SK-N-SH (cell line): ENCODE measurements at regions not wholly inside any gene's neighbourhood (a gene's known extent, or its start where the extent isn't known, plus 50 kb on each side); places are given as distances from the start of the nearest gene placed in this dataset.

Experiments used
- CTCF ChIA-PET: fragments of 300-600, 350-600 bp; formaldehyde crosslinking; extraction: SDS; loops from one replicate; lab custom pipeline; 2021; lab: Yijun Ruan, JAX
- POLR2A ChIA-PET: fragments of 350-600 bp; sonication (Branson Sonifier 250); formaldehyde crosslinking; extraction: SDS; loops from one replicate; lab custom pipeline; 2020; ENCODE audit warnings: antibody characterized with exemption, inconsistent platforms; lab: Yijun Ruan, JAX
- DNase-seq: peaks from one replicate; pipeline ENCODE4 v3.0.0; 2012
- H2AFZ ChIP-seq: fragments of 200-600 bp; sonication (generic); 2 replicates; pipeline ENCODE4 v1.8.1; 2016; ENCODE audit warnings: antibody characterized with exemption, mild to moderate bottlenecking, low read depth
- H3F3A ChIP-seq: fragments of 200-600 bp; sonication (generic); replicated peaks from 2 replicates; pipeline ENCODE3; 2016; ENCODE audit warnings: antibody characterized with exemption, mild to moderate bottlenecking; ENCODE audit not compliant: insufficient read depth
- H3K27ac ChIP-seq, 2 experiments: fragments of 200-500 bp in 1 of 2; fragments of 200-600 bp in 1 of 2; sonication (Bioruptor generic) in 1 of 2; sonication (generic), shearing (Covaris generic) in 1 of 2; 2 replicates each; pipeline versions ENCODE4 v1.5.1 to v1.6.1; 2014 to 2016; ENCODE audit warnings: low read depth in 2 of 2, inconsistent platforms in 1 of 2, low read length in 1 of 2, mild to moderate bottlenecking in 1 of 2, mixed read lengths in 1 of 2
- H3K27me3 ChIP-seq: fragments of 200-600 bp; sonication (generic), shearing (Covaris generic); 2 replicates; pipeline ENCODE4 v1.6.1; 2016; ENCODE audit warnings: mixed run types; ENCODE audit not compliant: insufficient read depth
- H3K36me3 ChIP-seq, 2 experiments: fragments of 200-500 bp in 1 of 2; fragments of 200-600 bp in 1 of 2; sonication (Bioruptor generic) in 1 of 2; sonication (generic) in 1 of 2; replicated peaks in 1 of 2; 2 replicates each; pipeline versions ENCODE3 to v1.5.1; 2014 to 2016; ENCODE audit warnings: low read length in 1 of 2, mild to moderate bottlenecking in 1 of 2; ENCODE audit not compliant: insufficient read depth in 2 of 2, control insufficient read depth in 1 of 2
- H3K4me1 ChIP-seq, 2 experiments: fragments of 200-500 bp in 1 of 2; fragments of 200-600 bp in 1 of 2; sonication (Bioruptor generic) in 1 of 2; sonication (generic), shearing (Covaris generic) in 1 of 2; 2 replicates each; pipeline versions ENCODE4 v1.5.1 to v1.6.1; 2014 to 2016; ENCODE audit warnings: low read depth in 1 of 2, low read length in 1 of 2, mixed run types in 1 of 2; ENCODE audit not compliant: insufficient read depth in 2 of 2, control insufficient read depth in 1 of 2
- H3K4me2 ChIP-seq: fragments of 200-600 bp; sonication (generic), shearing (Covaris generic); 2 replicates; pipeline ENCODE4 v1.6.1; 2017; ENCODE audit warnings: mixed run types
- H3K4me3 ChIP-seq, 2 experiments: fragments of 200-500 bp in 1 of 2; fragments of 200-600 bp in 1 of 2; sonication (Bioruptor generic) in 1 of 2; sonication (generic), shearing (Covaris generic) in 1 of 2; 2 replicates each; pipeline versions ENCODE4 v1.5.1 to v1.8.1; 2014 to 2016; ENCODE audit warnings: low read depth in 2 of 2, inconsistent platforms in 1 of 2, low read length in 1 of 2, mild to moderate bottlenecking in 1 of 2, mixed read lengths in 1 of 2, moderate library complexity in 1 of 2
- H3K79me2 ChIP-seq: fragments of 200-600 bp; sonication (generic); 2 replicates; pipeline ENCODE4 v1.8.1; 2017; ENCODE audit warnings: mild to moderate bottlenecking; ENCODE audit not compliant: insufficient read depth
- H3K9ac ChIP-seq: fragments of 200-600 bp; sonication (generic); 2 replicates; pipeline ENCODE4 v1.6.1; 2017; ENCODE audit warnings: mixed run types
- H3K9me2 ChIP-seq: fragments of 200-600 bp; sonication (generic); 2 replicates; pipeline ENCODE4 v1.6.1; 2017; ENCODE audit warnings: mixed run types
- H3K9me3 ChIP-seq: fragments of 200-600 bp; sonication (generic); 2 replicates; pipeline ENCODE4 v1.6.1; 2017; ENCODE audit warnings: mixed run types, mild to moderate bottlenecking, moderate library complexity
- H4K20me1 ChIP-seq: fragments of 200-600 bp; sonication (generic); 2 replicates; pipeline ENCODE4 v1.6.1; 2017; ENCODE audit warnings: mild to moderate bottlenecking, mixed run types; ENCODE audit not compliant: insufficient read depth
- CHD2 ChIP-seq: fragments of 150-350 bp; IDR thresholded peaks from 2 replicates; pipeline ENCODE4 v1.6.1; 2018; ENCODE audit warnings: low read length; ENCODE audit not compliant: partially characterized antibody
- FOSL2 ChIP-seq: IDR thresholded peaks from 2 replicates; pipeline ENCODE4 v1.4.0; 2012; ENCODE audit warnings: low read depth, mild to moderate bottlenecking, moderate library complexity, borderline replicate concordance
- FOXJ3 ChIP-seq: sonication (generic); formaldehyde crosslinking; IDR thresholded peaks from 2 replicates; pipeline ENCODE4 v1.5.1; 2020; ENCODE audit warnings: mild to moderate bottlenecking, missing genetic modification reagents
- FOXM1 ChIP-seq: IDR thresholded peaks from 2 replicates; pipeline ENCODE4 v1.4.0; 2012; ENCODE audit warnings: low read depth, mild to moderate bottlenecking
- GABPA ChIP-seq: IDR thresholded peaks from 2 replicates; pipeline ENCODE4 v1.4.0; 2012; ENCODE audit warnings: low read depth, mild to moderate bottlenecking
- IRF3 ChIP-seq: fragments of 150-350 bp; IDR thresholded peaks from 2 replicates; pipeline ENCODE4 v1.6.1; 2016; ENCODE audit warnings: mild to moderate bottlenecking, low read depth, low read length
- MEF2A ChIP-seq: IDR thresholded peaks from 2 replicates; pipeline ENCODE4 v1.4.0; 2012; ENCODE audit warnings: low read depth, borderline replicate concordance
- MXI1 ChIP-seq: IDR thresholded peaks from 2 replicates; pipeline ENCODE4 v1.6.1; 2012; ENCODE audit warnings: mild to moderate bottlenecking, low read depth, low read length, improper control_type of control experiment
- NRF1 ChIP-seq: IDR thresholded peaks from 2 replicates; pipeline ENCODE4 v1.6.1; 2012; ENCODE audit warnings: low read depth, mild to moderate bottlenecking, low read length
- POLR2AphosphoS5 ChIP-seq: IDR thresholded peaks from 2 replicates; pipeline ENCODE4 v1.6.1; 2012; ENCODE audit warnings: low read depth, low read length
- RCOR1 ChIP-seq: fragments of 150-350 bp; IDR thresholded peaks from 2 replicates; pipeline ENCODE4 v1.6.1; 2017; ENCODE audit warnings: antibody characterized with exemption, low read length
- RFX5 ChIP-seq: IDR thresholded peaks from 2 replicates; pipeline ENCODE4 v1.6.1; 2012; ENCODE audit warnings: mild to moderate bottlenecking, improper control_type of control experiment, low read length
- SIN3A ChIP-seq: IDR thresholded peaks from 2 replicates; pipeline ENCODE4 v1.6.1; 2012; ENCODE audit warnings: low read depth, mild to moderate bottlenecking, low read length, moderate library complexity, borderline replicate concordance
- TCF12 ChIP-seq: IDR thresholded peaks from 2 replicates; pipeline ENCODE4 v1.4.0; 2012
- TEAD4 ChIP-seq: IDR thresholded peaks from 2 replicates; pipeline ENCODE4 v1.4.0; 2012; ENCODE audit warnings: mild to moderate bottlenecking, borderline replicate concordance; ENCODE audit not compliant: insufficient read depth
- USF2 ChIP-seq: fragments of 150-350 bp; IDR thresholded peaks from 2 replicates; pipeline ENCODE4 v1.6.1; 2017; ENCODE audit warnings: antibody characterized with exemption, low read length, low read depth, borderline replicate concordance
- YY1 ChIP-seq: IDR thresholded peaks from 2 replicates; pipeline ENCODE4 v1.4.0; 2012; ENCODE audit warnings: low read depth, mild to moderate bottlenecking
- ZBTB33 ChIP-seq: IDR thresholded peaks from 2 replicates; pipeline ENCODE4 v1.4.0; 2012; ENCODE audit warnings: low read depth, borderline replicate concordance
- WGBS: methylation state at CpG from one replicate; pipeline ENCODE4 v1.1.6; 2017; ENCODE audit warnings: low lambda C conversion rate; 5-methylcytosine and 5-hydroxymethylcytosine counted together

GRCh38 chr1:79744746-79745145 lies 738.2 kb upstream of the ADGRL4 start:
- WGBS: 57% methylated on average over 1 of the region's 1 CpG
- Histone ChIP-seq H3K9me3 (no peaks in the 10 kb centered on the region), H3K9ac (no peak overlapping the region), H3K27me3 (no peaks in the 10 kb centered on the region), H3K4me1 (no peaks in the 10 kb centered on the region)
- TF ChIP-seq TEAD4 (no peak), RCOR1 (no peak), RFX5 (no peak), FOSL2 (no peak), NRF1 (no peak), USF2 (no peak), ZBTB33 (no peak), GABPA (no peak), YY1 (no peak), POLR2AphosphoS5 (no peak), IRF3 (no peak)
- TF ChIP-seq, all 33 proteins: peak for 0
- Histone ChIP-seq H4K20me1 (no peaks in the 10 kb centered on the region), H3K79me2 (no peaks in the 10 kb centered on the region), H3K36me3 (no peaks in the 10 kb centered on the region), H3K9me2 (no peaks in the 10 kb centered on the region), H2AFZ (no peak overlapping the region), H3K4me2 (no peak overlapping the region), H3K4me3 (no peak overlapping the region), H3F3A (no peaks in the 10 kb centered on the region), H3K27ac (no peak overlapping the region)
- CTCF ChIA-PET: no interaction called here
- POLR2A ChIA-PET: no interaction called here
- no peak for DNase-seq

GRCh38 chr1:79741720-79742421 lies 735.3 kb upstream of the ADGRL4 start:
- H3K4me3 ChIP-seq: no peak overlapping the region
- H3K9me2 ChIP-seq: no peaks in the 10 kb centered on the region
- POLR2A ChIA-PET: no interaction called here
- no peaks in the 10 kb centered on the region for H3K9me3 ChIP-seq
- no peaks in the 10 kb centered on the region for H3K36me3 ChIP-seq
- no peak overlapping the region for H3K27ac ChIP-seq
- no peaks in the 10 kb centered on the region for H3F3A ChIP-seq
- TF ChIP-seq CHD2 (no peak), MXI1 (no peak), TCF12 (no peak), SIN3A (no peak), MEF2A (no peak), GABPA (no peak), POLR2AphosphoS5 (no peak), FOXM1 (no peak), FOXJ3 (no peak)
- H3K4me1 ChIP-seq: no peaks in the 10 kb centered on the region
- no peaks in the 10 kb centered on the region for H4K20me1 ChIP-seq
- no peak for DNase-seq
- H2AFZ ChIP-seq: no peak overlapping the region
- no peak overlapping the region for H3K9ac ChIP-seq
- WGBS: 64% methylated on average over 3 of the region's 3 CpGs
- H3K79me2 ChIP-seq: no peaks in the 10 kb centered on the region
- H3K27me3 ChIP-seq: no peaks in the 10 kb centered on the region
- CTCF ChIA-PET: no interaction called here
- H3K4me2 ChIP-seq: no peak overlapping the region
